NK-92 (cell line): ENCODE measurements at regions not wholly inside any gene's neighbourhood (a gene's known extent, or its start where the extent isn't known, plus 50 kb on each side); places are given as distances from the start of the nearest gene placed in this dataset.

Experiments used
- DNase-seq: peaks from one replicate; lab custom pipeline; 2025; ENCODE audit not compliant: unreplicated experiment; lab: John Stamatoyannopoulos, UW

- no peak for DNase-seq
These were observed 78.7 kb downstream of the MYCN start for GRCh38 chr2:16019060-16019480.

GRCh38 chr2:16018277-16019059, 78.1 kb downstream of the MYCN start:
- DNase-seq: no peak

DNA sequence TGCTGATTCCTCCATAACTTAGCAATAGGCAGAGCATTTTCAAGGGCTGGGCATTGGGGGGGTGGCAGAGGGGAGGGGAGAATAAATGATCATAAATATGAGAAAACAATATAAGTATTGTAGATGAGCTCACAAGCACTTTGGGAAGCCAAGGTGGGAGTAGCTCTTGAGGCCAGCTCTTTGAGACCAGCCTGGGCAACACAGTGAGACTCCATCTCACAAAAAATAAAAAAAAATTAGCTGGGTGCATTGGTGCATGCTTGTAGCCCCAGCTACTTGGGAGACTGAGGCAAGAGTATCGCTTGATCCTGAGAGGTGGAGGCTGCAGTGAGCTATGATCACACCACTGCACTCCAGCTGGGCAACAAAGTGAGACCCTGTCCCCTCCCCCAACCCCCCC, 75.9 kb downstream of the MYCN start:
- no peak for DNase-seq

GRCh38 chr2:16015903-16016265, 75.5 kb downstream of the MYCN start:
- DNase-seq: no peak

GRCh38 chr2:16015210-16015902, 75.0 kb downstream of the MYCN start:
- DNase-seq: no peak

- no peak for DNase-seq
These were observed 74.5 kb downstream of the MYCN start for GRCh38 chr2:16014802-16015201.

DNA sequence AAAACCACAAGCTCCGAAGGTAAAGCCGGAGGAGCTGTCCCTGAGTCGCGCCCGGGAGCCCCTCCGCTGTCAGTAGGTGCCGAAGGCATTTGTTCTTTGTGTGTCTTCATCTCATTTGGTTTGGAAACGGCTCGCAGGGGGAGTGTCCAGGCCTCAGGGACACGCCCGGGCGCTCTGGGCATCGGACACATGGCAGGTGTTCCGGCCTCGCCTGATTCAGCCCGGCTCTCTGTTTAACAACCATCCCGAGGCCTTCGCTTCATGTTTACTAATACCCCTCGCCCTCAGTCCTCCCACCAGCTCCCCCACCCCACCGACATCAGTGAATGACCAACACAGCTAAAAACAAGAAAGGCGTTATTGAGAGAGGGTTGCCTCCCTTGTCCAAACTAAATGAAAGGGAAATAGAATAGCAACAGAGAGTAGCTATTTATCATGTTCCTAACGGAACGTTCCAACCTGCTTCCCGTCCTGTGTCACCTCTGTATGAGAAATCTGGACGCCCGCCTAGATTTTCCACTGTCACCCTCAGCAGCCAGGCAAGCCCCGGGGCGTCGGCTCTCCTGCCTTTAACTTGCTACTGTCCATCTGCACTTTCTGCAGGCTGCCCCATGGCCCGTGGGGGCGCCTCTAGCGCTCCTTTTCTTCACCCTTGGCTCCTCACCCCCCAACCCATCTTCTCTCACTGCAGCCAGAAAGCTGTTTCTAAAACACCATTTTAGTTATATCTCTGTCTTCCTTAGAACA, 73.9 kb downstream of the MYCN start:
- DNase-seq: no peak

- DNase-seq: no peak
These were observed 73.1 kb downstream of the MYCN start for GRCh38 chr2:16013359-16013911.

DNA sequence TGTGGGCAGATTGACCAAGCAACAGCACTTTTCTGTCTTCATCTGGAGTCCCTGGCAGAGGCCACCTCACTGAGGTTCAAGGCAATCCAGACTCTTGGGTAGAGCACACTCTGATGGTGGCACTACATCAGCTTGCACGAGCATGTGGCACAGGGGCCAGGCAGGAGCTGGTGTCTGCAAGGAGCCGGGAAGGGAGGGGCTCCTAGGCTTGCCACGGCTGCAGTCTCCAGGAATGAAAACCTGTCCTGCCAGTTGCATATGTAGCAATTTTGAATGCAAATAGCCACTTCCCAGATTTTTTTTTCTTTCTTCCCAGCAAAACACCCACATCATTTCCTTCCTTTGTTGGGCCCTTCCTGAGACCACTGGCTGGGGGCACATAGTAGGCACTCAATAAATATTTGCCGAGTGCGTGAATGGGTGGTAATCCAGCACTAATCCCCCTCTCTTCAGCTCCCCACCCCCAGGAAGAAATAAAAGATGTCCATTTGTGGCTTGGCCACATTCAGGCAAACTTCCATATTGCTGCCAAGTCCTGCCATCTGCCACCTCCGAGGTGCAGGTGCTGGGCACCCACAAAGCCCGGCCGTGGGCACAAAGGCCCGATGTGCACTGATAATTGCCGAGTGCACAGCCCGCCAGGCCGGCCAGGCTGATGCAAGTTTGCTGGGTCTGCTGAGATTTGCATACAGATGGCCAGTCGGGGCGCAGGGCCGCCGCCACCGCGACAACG, 72.4 kb downstream of the MYCN start:
- DNase-seq: no peak

GRCh38 chr2:16012029-16012596, 71.8 kb downstream of the MYCN start:
- no peak for DNase-seq

GRCh38 chr2:16011621-16011960, 71.2 kb downstream of the MYCN start:
- DNase-seq: no peak

DNA sequence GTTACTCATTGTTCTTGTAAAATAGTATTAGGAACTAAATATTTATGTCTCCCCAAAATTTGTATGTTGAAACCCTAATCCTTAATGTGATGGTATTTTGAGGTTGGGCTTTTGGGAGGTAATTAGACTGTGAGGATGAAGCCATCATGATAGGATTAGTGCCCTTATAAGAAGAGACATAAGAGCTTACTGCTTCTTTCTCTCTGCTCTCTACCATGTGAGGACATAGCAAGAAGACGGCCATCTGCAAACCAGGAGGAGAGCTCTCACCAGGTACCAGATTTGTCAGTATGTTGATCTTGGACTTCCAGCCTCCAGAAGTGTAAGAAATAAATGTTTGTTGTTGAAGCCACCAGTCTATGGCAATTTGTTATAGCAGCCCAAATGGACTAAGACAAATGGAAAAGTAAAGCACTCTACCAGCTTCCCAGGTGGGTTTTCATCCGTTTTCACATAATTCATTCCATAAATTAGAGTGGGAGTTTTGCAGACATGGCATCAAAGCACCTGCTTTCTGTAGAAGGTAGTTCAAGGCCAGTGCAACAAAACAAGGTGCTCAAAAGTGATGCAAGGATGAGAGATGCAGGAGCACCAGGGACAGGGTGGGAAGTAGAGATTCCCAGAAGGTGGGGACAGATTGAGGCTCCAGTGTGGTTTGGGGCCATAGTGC, 70.7 kb downstream of the MYCN start:
- DNase-seq: no peak

DNA sequence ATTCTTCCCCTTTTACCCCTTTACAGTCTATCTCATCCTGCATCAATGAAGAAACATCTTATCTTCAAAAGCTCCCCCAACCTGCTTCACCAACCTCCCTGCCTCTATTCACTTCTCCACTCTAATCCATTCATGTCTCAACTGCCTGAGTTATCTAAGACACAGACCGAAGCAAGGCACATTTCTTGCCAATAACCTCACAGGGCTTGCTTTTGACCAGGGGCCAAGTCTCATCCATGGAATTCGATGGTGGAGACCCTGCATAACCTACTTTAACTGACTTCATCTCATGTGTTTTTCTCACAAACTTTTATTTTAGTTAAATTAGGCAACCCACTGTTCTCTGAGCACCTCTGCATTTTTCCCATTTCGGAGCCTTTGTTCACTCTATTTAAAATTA, 69.7 kb downstream of the MYCN start:
- DNase-seq: no peak

DNA sequence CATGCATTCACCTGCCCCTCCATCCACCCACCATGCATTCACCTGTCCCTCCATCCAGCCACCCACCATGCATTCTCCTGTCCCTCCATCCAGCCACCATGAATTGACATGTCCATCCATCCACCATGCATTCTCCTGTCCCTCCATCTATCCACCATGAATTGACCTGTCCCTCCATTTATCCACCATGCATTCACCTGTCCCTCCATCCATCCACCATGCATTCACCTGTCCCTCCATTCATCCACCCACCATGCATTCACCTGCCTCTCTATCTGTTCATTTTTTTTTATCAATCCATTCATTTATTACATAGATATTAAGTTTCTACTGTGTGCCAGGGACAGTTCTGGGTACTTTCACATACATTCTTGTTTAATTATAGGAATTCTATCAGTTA, 69.2 kb downstream of the MYCN start:
- no peak for DNase-seq

DNA sequence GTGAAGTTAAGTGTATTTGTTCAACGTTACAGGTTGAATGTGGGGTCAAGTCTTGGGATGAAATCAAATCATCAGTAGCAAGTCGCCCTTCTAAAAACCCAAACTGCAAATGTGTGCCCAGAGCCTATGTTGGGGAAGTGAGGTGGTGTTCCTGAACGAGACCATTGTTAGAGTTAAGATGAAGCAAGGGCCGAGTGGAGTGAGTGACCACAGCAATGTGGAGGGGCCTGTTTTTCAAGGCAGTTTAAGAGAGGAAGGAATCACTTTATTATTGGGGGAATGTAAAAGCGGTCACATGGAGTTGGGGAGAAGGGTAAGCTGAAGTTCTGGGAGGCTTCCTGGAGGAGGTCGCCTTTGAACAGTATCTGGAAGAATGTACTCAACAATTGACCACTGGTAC, 68.5 kb downstream of the MYCN start:
- DNase-seq: no peak

DNA sequence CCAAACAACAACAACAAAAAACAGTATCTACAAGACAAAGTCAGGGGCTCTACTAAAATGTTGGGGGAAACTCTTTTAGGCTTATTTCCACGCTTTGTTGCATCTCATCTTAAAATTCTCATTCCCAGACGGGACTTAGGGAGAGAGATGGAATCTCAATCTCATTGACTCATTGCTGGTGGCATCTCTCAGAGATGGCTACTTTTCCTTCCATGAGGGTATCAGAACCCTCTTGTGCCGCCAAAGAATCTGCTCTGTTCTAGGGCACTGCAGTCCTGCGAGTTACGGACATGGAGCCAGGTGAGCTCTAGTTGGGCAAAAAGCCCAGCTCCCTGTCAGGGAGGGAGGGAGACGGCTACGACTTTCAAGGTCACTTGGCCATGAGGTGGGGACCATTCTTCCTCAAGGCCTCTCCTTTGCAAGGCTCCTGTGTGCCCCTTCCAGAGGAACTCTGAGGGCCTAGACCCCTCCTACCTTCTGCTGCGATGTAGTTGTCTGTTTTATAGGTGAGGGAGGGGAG, 68.0 kb downstream of the MYCN start:
- no peak for DNase-seq

DNA sequence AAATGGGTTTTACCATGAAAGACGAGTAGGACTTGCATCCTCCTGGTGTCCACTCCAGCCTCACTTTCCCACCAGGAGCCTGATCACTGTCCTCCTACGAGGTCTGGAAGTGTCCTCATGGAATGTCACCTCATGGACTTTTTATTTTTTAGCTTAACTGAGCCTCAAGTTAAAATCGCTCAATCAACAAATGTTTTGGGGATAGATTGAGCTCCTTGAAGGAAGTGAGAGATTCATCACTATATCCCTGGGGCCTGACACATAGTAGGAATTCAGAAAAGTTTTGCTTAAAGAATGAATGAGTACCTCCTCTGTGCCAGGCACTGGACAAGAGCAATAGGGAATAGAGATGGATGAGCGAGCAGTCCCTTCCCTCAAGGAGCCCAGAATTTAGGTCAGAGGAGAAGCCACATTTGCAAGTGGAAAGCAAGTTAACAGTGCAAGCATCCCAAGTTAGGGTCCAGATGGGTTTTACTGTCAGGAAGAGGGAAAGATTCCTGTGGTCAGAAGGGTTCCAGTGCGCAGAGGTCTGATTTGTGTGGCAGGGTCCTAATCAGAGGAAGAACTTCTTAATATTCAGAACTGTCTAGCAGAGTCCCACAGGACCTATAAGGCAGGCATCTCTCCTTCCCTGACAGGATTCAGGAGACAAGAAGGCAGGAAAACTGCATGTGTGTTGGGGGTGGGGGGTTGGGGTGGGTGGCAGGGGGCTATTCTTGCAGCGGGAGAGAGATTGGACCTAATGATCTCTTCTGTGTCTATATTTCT, 67.0 kb downstream of the MYCN start:
- DNase-seq: no peak

DNA sequence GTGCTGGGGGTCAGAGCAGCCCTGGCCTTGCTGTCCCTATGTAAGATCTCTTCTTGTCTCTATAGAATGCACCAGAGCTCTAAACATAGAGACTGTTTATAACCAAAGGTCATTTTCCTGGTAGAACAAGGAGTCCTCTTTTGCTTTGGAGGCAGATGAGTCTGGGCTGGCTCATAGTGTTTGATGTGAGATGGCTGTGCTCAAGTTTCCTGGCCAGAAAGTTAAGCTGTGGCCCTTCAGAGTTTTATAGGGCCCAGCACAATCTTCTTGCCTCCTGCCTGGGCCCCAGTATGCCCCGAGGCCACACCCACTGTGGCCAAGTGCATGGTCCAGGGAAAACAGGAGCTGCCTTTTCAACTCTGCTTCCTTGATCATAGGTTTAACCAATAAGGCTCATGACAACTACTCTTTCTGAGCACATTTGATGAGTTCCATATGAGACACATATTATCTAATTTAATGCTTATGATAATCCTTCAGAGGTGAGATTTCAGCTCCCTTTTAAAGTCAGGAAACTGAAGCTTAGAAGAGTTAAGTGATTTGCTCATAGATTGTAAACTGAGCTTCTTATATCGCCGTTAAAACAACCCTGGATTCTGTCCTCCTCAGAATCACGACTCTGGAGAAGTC, 66.3 kb downstream of the MYCN start:
- no peak for DNase-seq
